ENCODE measurements at regions not wholly inside any gene's neighbourhood (a gene's known extent, or its start where the extent isn't known, plus 50 kb on each side); places are given as distances from the start of the nearest gene placed in this dataset.

GRCh38 chr9:103881419-103881818 is 212.7 kb upstream of the SMC2 start:
- TF ChIP-seq EZH2 (IDR thresholded peaks at IDR 0.05; ENCODE audit: borderline replicate concordance, low read depth, low read length, severe bottlenecking) = no peak
- TF ChIP-seq MAX (IDR thresholded peaks at IDR 0.05; ENCODE audit: insufficient read depth, insufficient read length) = no peak
- TF ChIP-seq POLR2A (IDR thresholded peaks at IDR 0.05; ENCODE audit: low read depth, low read length) = no peak
- no peak for TF ChIP-seq MYC (IDR thresholded peaks at IDR 0.05; ENCODE audit: low read depth, low read length)
- no peak for TF ChIP-seq POLR2AphosphoS5 (IDR thresholded peaks at IDR 0.05; ENCODE audit: insufficient read depth, low read depth, low read length)
- TF ChIP-seq GATA2 (IDR thresholded peaks at IDR 0.05; ENCODE audit: insufficient read depth, insufficient read length, low read depth, low read length) = no peak
- H3K4me2 ChIP-seq (ENCODE audit: insufficient read depth, low read length) = no peak overlapping the region
- no peaks in the 10 kb centered on the region for H3K4me1 ChIP-seq (ENCODE audit: control insufficient read depth, extremely low read depth, insufficient read depth, low read length)
- CTCF ChIA-PET = no interaction called here
- H3K79me2 ChIP-seq (ENCODE audit: control insufficient read depth, insufficient read depth, low read length) = no peaks in the 10 kb centered on the region
- no peaks in the 10 kb centered on the region for H4K20me1 ChIP-seq (replicated peaks; ENCODE audit: control insufficient read depth, extremely low read depth, insufficient read depth, low read length)
- no peak for DNase-seq (ENCODE audit: low read depth, low spot score)
- H3K27me3 ChIP-seq (ENCODE audit: control insufficient read depth in 2 of 2, insufficient read depth in 2 of 2, low read length in 2 of 2) = no peaks in the 10 kb centered on the region
- no peak for FAIRE-seq
- POLR2A ChIA-PET = no interaction called here
- peaks cover 2% of the 10 kb centered on the region for H3K9me3 ChIP-seq (replicated peaks; ENCODE audit: control insufficient read depth, insufficient read depth, low read length)
- no peaks in the 10 kb centered on the region for H3K9me1 ChIP-seq (replicated peaks; ENCODE audit: control insufficient read depth, extremely low read depth, insufficient read depth, low read length)
- no peak overlapping the region for H2AFZ ChIP-seq (ENCODE audit: low read depth, low read length)
- H3K36me3 ChIP-seq (ENCODE audit: control insufficient read depth in 2 of 2, extremely low read depth in 1 of 2, insufficient read depth in 2 of 2, low read length in 2 of 2) = no peaks in the 10 kb centered on the region
- no TSS peak for BruUV-seq (replicated peaks)
- dilution Hi-C loops (cut with MboI; ENCODE audit: extremely low pct_ligation_motif_present, low sequenced_read_pairs) = no loop called here
- H3K27ac ChIP-seq (ENCODE audit: insufficient read depth, low read depth, low read length) = no peak overlapping the region
- intact Hi-C loops (cut with micrococcal nuclease) = no loop called here
- H3K4me3 ChIP-seq (replicated peaks in 1 of 3; ENCODE audit: insufficient read depth in 1 of 3, low read depth in 1 of 3, low read length in 3 of 3) = no peak overlapping the region
- H3K9ac ChIP-seq (replicated peaks; ENCODE audit: extremely low read depth, insufficient read depth, low read length) = no peak overlapping the region

GRCh38 chr9:103889989-103890388 is 204.1 kb upstream of the SMC2 start:
- intact Hi-C loops (cut with micrococcal nuclease) = no loop called here
- TF ChIP-seq GATA2 (IDR thresholded peaks at IDR 0.05; ENCODE audit: insufficient read depth, insufficient read length, low read depth, low read length) (no peak), MYC (IDR thresholded peaks at IDR 0.05; ENCODE audit: low read depth, low read length) (no peak), CTCF (IDR thresholded peaks at IDR 0.05; ENCODE audit: extremely low read depth in 1 of 2, insufficient read depth in 1 of 2, low read depth in 1 of 2, low read length in 2 of 2) (no peak), POLR2AphosphoS5 (IDR thresholded peaks at IDR 0.05; ENCODE audit: insufficient read depth, low read depth, low read length) (no peak), FOS (IDR thresholded peaks at IDR 0.05; ENCODE audit: borderline replicate concordance, insufficient read depth, low read length) (no peak), EZH2 (IDR thresholded peaks at IDR 0.05; ENCODE audit: borderline replicate concordance, low read depth, low read length, severe bottlenecking) (no peak), POLR2A (IDR thresholded peaks at IDR 0.05; ENCODE audit: low read depth, low read length) (no peak), MAX (IDR thresholded peaks at IDR 0.05; ENCODE audit: insufficient read depth, insufficient read length) (no peak), JUN (IDR thresholded peaks at IDR 0.05; ENCODE audit: borderline replicate concordance, insufficient read depth, insufficient read length, low read depth) (no peak)
- no peak overlapping the region for H3K4me3 ChIP-seq (replicated peaks in 1 of 3; ENCODE audit: insufficient read depth in 1 of 3, low read depth in 1 of 3, low read length in 3 of 3)
- H3K27me3 ChIP-seq (ENCODE audit: control insufficient read depth in 2 of 2, insufficient read depth in 2 of 2, low read length in 2 of 2) = no peaks in the 10 kb centered on the region
- H4K20me1 ChIP-seq (replicated peaks; ENCODE audit: control insufficient read depth, extremely low read depth, insufficient read depth, low read length) = no peaks in the 10 kb centered on the region
- H3K4me1 ChIP-seq (ENCODE audit: control insufficient read depth, extremely low read depth, insufficient read depth, low read length) = no peaks in the 10 kb centered on the region
- ChIA-PET CTCF (no interaction called here), POLR2A (no interaction called here)
- DNase-seq (ENCODE audit: low read depth, low spot score) (no peak), FAIRE-seq (no peak)
- no peak overlapping the region for H3K4me2 ChIP-seq (ENCODE audit: insufficient read depth, low read length)
- dilution Hi-C loops (cut with MboI; ENCODE audit: extremely low pct_ligation_motif_present, low sequenced_read_pairs) = no loop called here
- H3K79me2 ChIP-seq (ENCODE audit: control insufficient read depth, insufficient read depth, low read length) = no peaks in the 10 kb centered on the region
- no peak overlapping the region for H3K9ac ChIP-seq (replicated peaks; ENCODE audit: extremely low read depth, insufficient read depth, low read length)
- no peaks in the 10 kb centered on the region for H3K9me1 ChIP-seq (replicated peaks; ENCODE audit: control insufficient read depth, extremely low read depth, insufficient read depth, low read length)
- H3K27ac ChIP-seq (ENCODE audit: insufficient read depth, low read depth, low read length) = no peak overlapping the region
- no peaks in the 10 kb centered on the region for H3K36me3 ChIP-seq (ENCODE audit: control insufficient read depth in 2 of 2, extremely low read depth in 1 of 2, insufficient read depth in 2 of 2, low read length in 2 of 2)
- no peaks in the 10 kb centered on the region for H3K9me3 ChIP-seq (replicated peaks; ENCODE audit: control insufficient read depth, insufficient read depth, low read length)
- no TSS peak for BruUV-seq (replicated peaks)
- H2AFZ ChIP-seq (ENCODE audit: low read depth, low read length) = no peak overlapping the region
